ENCODE measurements at regions not wholly inside any gene's neighbourhood (a gene's known extent, or its start where the extent isn't known, plus 50 kb on each side); places are given as distances from the start of the nearest gene placed in this dataset.

- intact Hi-C loops (cut with DNase I) = no loop called here
- Histone ChIP-seq H3K27me3 (no peaks in the 10 kb centered on the region), H3K36me3 (no peaks in the 10 kb centered on the region), H3K27ac (replicated peaks in 1 of 4) (no peak overlapping the region), H3K4me1 (no peaks in the 10 kb centered on the region), H3K9me3 (peaks cover 0 to 9% (median 0%) of the 10 kb centered on the region in 4 donors), H3K4me3 (no peak overlapping the region)
- DNase-seq (ENCODE audit: extremely low spot score) = no peak
- TF ChIP-seq POLR2AphosphoS5 (IDR thresholded peaks at IDR 0.05) (no peak), EP300 (IDR thresholded peaks at IDR 0.05) (no peak), CTCF (IDR thresholded peaks at IDR 0.05) (no peak), POLR2A (IDR thresholded peaks at IDR 0.05; ENCODE audit: low read depth) (no peak)
Measured at GRCh38 chr6:147087641-147088040, 116.6 kb upstream of the STXBP5 start.

DNA sequence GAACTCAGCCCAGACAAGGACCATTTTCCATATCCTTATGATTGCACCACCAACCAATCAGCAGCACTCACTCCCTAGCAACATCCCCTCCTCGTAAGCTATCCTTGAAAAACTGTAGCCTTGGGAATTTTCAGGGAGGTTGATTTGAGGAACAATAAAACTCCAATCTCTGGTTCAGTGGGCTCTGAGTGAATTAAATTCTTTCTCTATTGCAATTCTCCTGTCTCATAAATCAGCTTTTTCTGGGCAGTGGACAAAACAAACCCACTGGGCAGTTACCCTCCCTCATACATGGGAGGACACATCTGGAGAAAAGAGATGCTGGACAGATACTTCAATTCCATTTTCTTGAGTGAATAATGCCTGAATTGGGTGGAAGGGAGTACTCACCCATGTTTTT is 115.4 kb upstream of the STXBP5 start:
- intact Hi-C loops (cut with DNase I) = no loop called here
- Histone ChIP-seq H3K9me3 (peaks cover 0 to 9% (median 0%) of the 10 kb centered on the region in 4 donors), H3K27ac (replicated peaks in 1 of 4) (no peak overlapping the region), H3K4me1 (no peaks in the 10 kb centered on the region), H3K27me3 (no peaks in the 10 kb centered on the region), H3K4me3 (no peak overlapping the region), H3K36me3 (no peaks in the 10 kb centered on the region)
- no peak for DNase-seq (ENCODE audit: extremely low spot score)
- WGBS = 88% methylated on average over 1 of the region's 1 CpG
- TF ChIP-seq EP300 (IDR thresholded peaks at IDR 0.05) (no peak), POLR2A (IDR thresholded peaks at IDR 0.05; ENCODE audit: low read depth) (no peak), CTCF (IDR thresholded peaks at IDR 0.05) (no peak), POLR2AphosphoS5 (IDR thresholded peaks at IDR 0.05) (no peak)

GRCh38 chr6:147095316-147095715 is 108.9 kb upstream of the STXBP5 start:
- TF ChIP-seq POLR2AphosphoS5 (IDR thresholded peaks at IDR 0.05) = no peak
- no peak for TF ChIP-seq CTCF (IDR thresholded peaks at IDR 0.05)
- Histone ChIP-seq H3K27ac (replicated peaks in 1 of 4) (no peak overlapping the region), H3K9me3 (no peaks in the 10 kb centered on the region), H3K36me3 (no peaks in the 10 kb centered on the region), H3K4me1 (no peaks in the 10 kb centered on the region), H3K4me3 (no peak overlapping the region), H3K27me3 (no peaks in the 10 kb centered on the region)
- no peak for DNase-seq (ENCODE audit: extremely low spot score)
- 92% methylated on average over 3 of the region's 3 CpGs for WGBS
- intact Hi-C loops (cut with DNase I) = no loop called here

DNA sequence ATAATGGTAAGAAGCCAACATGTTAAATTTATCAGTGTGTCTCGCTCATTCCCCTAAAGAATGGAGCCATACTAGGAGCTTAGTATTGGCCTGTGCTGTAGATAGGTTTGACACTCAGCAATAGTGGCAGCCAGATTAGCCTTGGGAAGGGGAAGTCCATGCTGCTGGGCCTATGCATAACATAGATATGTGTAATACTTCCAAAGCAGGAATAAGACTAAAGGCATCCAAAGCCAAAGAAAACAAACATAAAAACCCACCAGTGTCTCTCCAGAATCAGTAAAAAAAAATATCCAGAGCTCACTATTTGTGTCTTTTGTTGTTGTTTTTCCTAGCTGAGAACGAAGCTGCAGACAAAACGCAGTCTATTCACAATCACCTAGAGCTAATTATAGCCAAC is 104.2 kb upstream of the STXBP5 start:
- H3K4me1 ChIP-seq = no peaks in the 10 kb centered on the region
- H3K9me3 ChIP-seq = no peaks in the 10 kb centered on the region
- 89% methylated on average over 3 of the region's 3 CpGs for WGBS
- no peaks in the 10 kb centered on the region for H3K36me3 ChIP-seq
- H3K27me3 ChIP-seq = no peaks in the 10 kb centered on the region
- TF ChIP-seq POLR2A (IDR thresholded peaks at IDR 0.05; ENCODE audit: low read depth) (no peak), EP300 (IDR thresholded peaks at IDR 0.05) (no peak)
- no peak overlapping the region for H3K4me3 ChIP-seq
- no peak for DNase-seq (ENCODE audit: extremely low spot score)
- intact Hi-C loops (cut with DNase I) = no loop called here
- no peak overlapping the region for H3K27ac ChIP-seq (replicated peaks in 1 of 4)

GRCh38 chr6:147103007-147103406 is 101.2 kb upstream of the STXBP5 start:
- DNase-seq (ENCODE audit: extremely low spot score) = no peak
- Histone ChIP-seq H3K4me3 (no peak overlapping the region), H3K4me1 (no peaks in the 10 kb centered on the region), H3K27me3 (no peaks in the 10 kb centered on the region), H3K36me3 (no peaks in the 10 kb centered on the region), H3K27ac (replicated peaks in 1 of 4) (no peak overlapping the region), H3K9me3 (no peaks in the 10 kb centered on the region)
- intact Hi-C loops (cut with DNase I) = no loop called here
- TF ChIP-seq CTCF (IDR thresholded peaks at IDR 0.05) (no peak), POLR2AphosphoS5 (IDR thresholded peaks at IDR 0.05) (no peak), POLR2A (IDR thresholded peaks at IDR 0.05; ENCODE audit: low read depth) (no peak), EP300 (IDR thresholded peaks at IDR 0.05) (no peak)
- 94% methylated on average over 2 of the region's 2 CpGs for WGBS
